GM10266 (cell line): ENCODE measurements at regions not wholly inside any gene's neighbourhood (a gene's known extent, or its start where the extent isn't known, plus 50 kb on each side); places are given as distances from the start of the nearest gene placed in this dataset.
"Not testable (repeated sequence)": the region's sequence is repeated elsewhere in the genome, so short reads cannot be mapped to it uniquely, and the experiment has no call there.

Experiments
- DNase-seq: peaks from one replicate; pipeline ENCODE4 v3.0.0; 2012; ENCODE audit errors: extremely low spot score
- TF ChIP-seq, protein P1 (sequence below): IDR thresholded peaks from 2 replicates; pipeline ENCODE4 v1.5.1; 2012; ENCODE audit warnings: mild to moderate bottlenecking, low read depth; ENCODE audit not compliant: control insufficient read depth, insufficient read depth; ENCODE audit errors: missing control alignments

GRCh38 chrX:124263743-124264142 is 68.7 kb upstream of the TEX13D start:
- no peak for DNase-seq
- TF ChIP-seq, protein P1, sequence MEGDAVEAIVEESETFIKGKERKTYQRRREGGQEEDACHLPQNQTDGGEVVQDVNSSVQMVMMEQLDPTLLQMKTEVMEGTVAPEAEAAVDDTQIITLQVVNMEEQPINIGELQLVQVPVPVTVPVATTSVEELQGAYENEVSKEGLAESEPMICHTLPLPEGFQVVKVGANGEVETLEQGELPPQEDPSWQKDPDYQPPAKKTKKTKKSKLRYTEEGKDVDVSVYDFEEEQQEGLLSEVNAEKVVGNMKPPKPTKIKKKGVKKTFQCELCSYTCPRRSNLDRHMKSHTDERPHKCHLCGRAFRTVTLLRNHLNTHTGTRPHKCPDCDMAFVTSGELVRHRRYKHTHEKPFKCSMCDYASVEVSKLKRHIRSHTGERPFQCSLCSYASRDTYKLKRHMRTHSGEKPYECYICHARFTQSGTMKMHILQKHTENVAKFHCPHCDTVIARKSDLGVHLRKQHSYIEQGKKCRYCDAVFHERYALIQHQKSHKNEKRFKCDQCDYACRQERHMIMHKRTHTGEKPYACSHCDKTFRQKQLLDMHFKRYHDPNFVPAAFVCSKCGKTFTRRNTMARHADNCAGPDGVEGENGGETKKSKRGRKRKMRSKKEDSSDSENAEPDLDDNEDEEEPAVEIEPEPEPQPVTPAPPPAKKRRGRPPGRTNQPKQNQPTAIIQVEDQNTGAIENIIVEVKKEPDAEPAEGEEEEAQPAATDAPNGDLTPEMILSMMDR: no peak

- no peak for DNase-seq
- TF ChIP-seq, protein P1: no peak
These were observed 64.4 kb upstream of the TEX13D start for GRCh38 chrX:124268099-124268498.

- TF ChIP-seq, protein P1: no peak
- no peak for DNase-seq
These were observed 62.6 kb upstream of the TEX13D start for GRCh38 chrX:124269881-124270280.

DNA sequence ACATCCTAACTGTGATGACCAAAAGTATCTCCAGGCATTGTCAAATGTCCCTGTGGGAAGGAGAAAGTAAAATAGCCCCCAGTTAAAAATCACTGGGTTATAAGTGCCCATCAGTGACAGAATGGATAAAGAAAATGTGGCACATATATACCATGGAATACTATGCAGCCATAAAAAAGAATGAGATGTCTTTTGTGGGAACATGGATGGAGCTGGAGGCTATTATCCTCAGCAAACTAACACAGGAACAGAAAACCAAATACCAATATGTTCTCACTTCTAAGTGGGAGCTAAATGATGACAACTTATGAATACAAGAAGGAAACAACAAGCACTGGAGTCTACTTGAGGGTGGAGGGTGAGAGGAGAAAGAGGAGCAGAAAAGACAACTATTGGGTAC is 60.9 kb upstream of the TEX13D start:
- not testable (repeated sequence) for DNase-seq

DNA sequence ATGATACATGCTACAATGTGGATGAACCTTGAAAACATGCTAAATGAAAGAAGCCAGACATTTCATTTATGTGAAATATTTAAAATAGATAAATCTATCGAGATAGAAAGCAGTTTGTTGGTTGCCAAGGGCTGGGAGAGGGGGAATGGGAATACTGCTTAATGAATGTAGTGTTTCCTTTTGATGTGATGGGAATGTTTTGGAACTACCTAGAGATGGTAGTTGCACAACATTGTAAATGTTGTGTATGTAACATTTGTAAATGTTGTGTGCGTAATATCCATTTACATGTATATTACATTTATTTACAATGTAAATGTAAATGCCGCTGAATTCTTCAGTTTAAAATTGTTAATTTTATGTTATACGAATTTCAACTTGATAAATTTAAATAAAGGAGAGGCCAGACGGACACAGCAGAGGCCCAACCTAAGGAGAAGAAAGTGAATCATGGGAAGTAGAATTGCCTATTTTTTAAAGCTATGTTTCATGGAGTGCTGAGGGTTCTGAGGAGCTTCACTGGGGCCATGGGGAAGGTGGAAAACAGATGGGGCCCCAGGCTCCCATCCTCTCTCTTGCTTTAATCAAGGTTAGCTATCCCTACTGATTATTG is 60.0 kb upstream of the TEX13D start:
- no peak for DNase-seq
- TF ChIP-seq, protein P1: no peak

DNA sequence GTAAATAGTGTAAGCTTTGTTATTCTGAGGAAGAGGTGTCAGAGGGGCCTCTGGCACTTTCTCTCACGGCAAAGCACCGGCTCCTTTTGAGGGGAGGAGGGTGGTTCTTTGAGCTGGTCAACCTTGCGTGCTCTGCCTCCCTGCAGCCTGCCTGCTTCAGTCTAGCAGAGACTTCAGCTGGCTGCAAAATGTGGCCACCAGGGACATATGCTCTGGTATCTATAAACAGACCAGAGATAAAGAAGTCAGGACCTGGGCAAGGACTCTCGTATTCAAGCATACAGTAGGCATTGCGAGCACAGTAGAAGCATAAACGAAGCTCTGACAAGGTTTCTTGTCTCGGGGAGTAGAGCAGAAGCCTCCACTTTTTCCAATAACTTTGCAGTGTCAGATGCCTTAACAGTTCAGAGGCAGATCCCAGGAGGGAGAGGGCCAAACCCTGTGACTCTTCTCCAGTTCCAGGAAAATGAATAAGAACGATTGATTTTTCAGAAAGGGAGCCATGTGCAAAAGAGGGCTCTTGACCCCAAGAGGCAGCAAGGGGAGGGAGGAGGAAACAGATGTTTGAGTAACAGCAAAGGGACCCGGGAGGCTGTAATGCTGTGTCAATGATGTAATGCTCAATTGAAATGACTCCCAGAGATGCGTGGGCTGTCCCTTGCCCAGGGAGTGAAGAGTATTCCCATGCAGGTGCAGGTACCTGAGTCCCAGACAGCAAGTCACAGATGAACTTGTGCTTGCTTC is 57.9 kb upstream of the TEX13D start:
- TF ChIP-seq, protein P1: no peak
- DNase-seq: no peak

DNA sequence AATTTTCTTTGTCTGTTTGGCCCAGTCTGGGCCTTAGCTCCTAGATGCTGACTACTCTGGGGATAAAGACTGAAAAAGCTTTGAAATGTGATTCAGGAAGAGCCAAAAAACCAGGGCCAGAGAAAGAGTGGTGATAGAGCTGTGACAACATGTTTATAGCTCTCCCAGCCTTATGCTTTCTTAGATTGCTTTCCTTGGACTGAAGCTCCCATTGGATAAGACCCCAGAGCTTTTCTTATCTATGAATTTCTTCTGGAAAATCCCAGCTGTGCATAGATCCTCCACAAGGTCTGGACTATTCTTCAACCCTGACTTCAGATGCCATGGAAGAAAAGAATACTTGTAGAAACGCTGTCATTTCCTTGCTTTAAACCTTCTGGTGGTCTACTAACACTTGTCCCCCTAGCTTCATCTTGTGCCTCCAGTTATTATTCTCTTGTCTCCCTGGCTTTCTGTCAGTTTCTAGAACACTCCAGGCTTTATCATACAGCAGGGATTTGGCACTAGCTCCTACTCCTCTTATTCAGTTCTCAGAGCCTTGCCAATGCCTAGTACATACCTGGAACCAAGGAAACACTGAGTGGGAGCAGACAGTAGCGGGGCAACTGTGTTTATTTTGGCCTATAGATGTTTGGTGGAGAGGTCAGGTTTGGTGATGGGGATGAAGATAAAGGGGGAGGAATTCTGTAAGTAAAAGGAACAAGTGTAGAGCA is 57.1 kb upstream of the TEX13D start:
- TF ChIP-seq, protein P1: no peak
- no peak for DNase-seq
